ENCODE measurements at regions not wholly inside any gene's neighbourhood (a gene's known extent, or its start where the extent isn't known, plus 50 kb on each side); places are given as distances from the start of the nearest gene placed in this dataset.

DNA sequence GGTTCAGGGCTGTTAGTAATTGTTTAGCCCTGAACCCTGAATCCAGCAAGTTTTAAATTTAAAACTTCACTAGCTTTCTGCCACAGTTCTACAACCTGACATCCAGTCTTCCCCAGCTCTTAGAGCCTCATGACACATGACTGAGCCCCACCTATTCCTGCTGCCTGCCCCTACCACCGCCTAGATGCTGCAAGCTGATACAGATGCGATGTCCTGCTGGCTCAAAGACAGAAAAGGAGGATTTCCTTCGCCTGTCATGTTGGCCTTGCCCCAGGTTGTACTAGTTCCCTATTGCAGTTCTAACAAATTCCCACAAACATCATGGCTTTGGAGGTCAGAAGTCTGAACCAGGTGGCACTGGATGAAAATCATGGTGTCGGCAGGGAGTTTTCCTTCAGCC lies 510.6 kb upstream of the PPP2R3A start:
- no peak for TF ChIP-seq CTCF (conservative IDR thresholded peaks at IDR 0.05; ENCODE audit: low read length)
- TF ChIP-seq EZH2phosphoT487 (IDR thresholded peaks at IDR 0.05; ENCODE audit: borderline replicate concordance, low read depth, low read length) = no peak

Data from OCI-LY7 (cell line).